IMR-90 (cell line): ENCODE measurements at regions not wholly inside any gene's neighbourhood (a gene's known extent, or its start where the extent isn't known, plus 50 kb on each side); places are given as distances from the start of the nearest gene placed in this dataset.

Experiments
- CEBPB ChIP-seq: IDR thresholded peaks from 2 replicates; pipeline ENCODE4 v1.6.1; 2012; ENCODE audit warnings: low read depth, low read length, improper control_type of control experiment
- MAFK ChIP-seq: IDR thresholded peaks from 2 replicates; pipeline ENCODE4 v1.6.1; 2012; ENCODE audit warnings: low read depth, low read length, improper control_type of control experiment
- POLR2A ChIP-seq: IDR thresholded peaks from 2 replicates; pipeline ENCODE4 v1.6.1; 2012; ENCODE audit warnings: mild to moderate bottlenecking, low read depth, low read length
- TF ChIP-seq, protein P1 (sequence below): conservative IDR thresholded peaks from 2 replicates; pipeline ENCODE4 v1.5.1; 2012; ENCODE audit warnings: mild to moderate bottlenecking, low read depth, low read length, improper control_type of control experiment

DNA sequence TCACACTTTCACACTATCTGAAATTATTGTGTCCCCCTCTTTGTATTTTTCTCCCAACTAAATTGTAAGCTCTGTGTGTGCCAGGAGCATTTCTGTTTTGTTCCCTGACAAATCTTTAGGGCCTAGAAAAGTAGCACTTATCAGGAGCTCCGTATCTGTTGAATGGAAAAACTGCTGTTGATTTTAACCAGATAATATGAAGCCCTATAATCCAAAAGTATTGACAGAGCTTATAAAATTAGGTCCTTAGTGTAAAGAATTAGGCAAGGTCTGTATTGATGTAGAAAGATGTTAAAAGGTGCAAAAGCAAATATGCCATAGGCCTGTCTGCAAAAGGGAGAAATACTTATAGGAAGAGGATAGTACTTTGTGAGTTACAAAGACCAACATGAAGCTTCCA lies 109.4 kb upstream of the ISL1 start:
- TF ChIP-seq MAFK (no peak), POLR2A (no peak), CEBPB (no peak)
- TF ChIP-seq, protein P1, sequence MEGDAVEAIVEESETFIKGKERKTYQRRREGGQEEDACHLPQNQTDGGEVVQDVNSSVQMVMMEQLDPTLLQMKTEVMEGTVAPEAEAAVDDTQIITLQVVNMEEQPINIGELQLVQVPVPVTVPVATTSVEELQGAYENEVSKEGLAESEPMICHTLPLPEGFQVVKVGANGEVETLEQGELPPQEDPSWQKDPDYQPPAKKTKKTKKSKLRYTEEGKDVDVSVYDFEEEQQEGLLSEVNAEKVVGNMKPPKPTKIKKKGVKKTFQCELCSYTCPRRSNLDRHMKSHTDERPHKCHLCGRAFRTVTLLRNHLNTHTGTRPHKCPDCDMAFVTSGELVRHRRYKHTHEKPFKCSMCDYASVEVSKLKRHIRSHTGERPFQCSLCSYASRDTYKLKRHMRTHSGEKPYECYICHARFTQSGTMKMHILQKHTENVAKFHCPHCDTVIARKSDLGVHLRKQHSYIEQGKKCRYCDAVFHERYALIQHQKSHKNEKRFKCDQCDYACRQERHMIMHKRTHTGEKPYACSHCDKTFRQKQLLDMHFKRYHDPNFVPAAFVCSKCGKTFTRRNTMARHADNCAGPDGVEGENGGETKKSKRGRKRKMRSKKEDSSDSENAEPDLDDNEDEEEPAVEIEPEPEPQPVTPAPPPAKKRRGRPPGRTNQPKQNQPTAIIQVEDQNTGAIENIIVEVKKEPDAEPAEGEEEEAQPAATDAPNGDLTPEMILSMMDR, result no peak
